DND-41 (cell line): ENCODE measurements at regions not wholly inside any gene's neighbourhood (a gene's known extent, or its start where the extent isn't known, plus 50 kb on each side); places are given as distances from the start of the nearest gene placed in this dataset.

Experiments
- EZH2 ChIP-seq: IDR thresholded peaks from 3 replicates; pipeline ENCODE4 v1.6.1; 2012; ENCODE audit warnings: borderline replicate concordance, low read depth, mild to moderate bottlenecking, moderate library complexity, low read length, inconsistent platforms; ENCODE audit not compliant: severe bottlenecking
- TF ChIP-seq, protein P1 (sequence below): IDR thresholded peaks from 2 replicates; pipeline ENCODE4 v1.5.1; 2012; ENCODE audit warnings: borderline replicate concordance, low read length, moderate library complexity, mild to moderate bottlenecking; ENCODE audit not compliant: poor library complexity, severe bottlenecking; ENCODE audit errors: extremely low read depth

DNA sequence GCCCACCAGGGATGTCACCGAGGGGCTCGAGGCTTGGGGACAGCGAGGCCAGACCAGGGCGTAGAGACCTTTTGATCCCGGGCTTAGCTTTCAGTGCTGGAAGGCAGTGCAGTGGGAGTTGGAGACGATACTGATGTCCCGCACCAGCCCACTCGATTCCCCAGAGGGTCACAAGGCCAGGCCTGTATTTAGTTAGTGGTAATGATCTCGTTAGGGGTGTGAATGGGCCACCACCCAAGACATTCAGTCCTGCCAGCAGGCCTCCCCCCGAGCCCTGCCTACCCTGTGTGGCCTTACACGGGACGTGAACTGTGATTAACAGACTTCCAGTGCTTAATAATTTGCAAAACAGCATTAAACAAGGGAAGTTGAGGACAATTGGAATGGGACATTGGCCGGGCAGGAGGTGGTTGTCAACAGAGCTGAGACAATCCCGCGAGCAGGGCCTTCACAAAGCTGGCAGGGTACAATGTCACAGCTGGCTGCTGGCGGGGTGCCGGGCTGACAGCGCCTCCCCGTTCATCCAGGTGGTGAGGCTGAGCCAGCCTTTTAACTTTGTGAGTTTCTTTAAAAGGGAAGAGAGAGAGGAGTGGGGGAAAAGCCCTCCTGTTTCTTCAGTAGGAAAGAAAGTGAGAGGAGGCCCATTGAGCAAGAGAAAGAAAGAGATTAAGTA, 175.3 kb upstream of the RALGAPA2 start:
- TF ChIP-seq, protein P1, sequence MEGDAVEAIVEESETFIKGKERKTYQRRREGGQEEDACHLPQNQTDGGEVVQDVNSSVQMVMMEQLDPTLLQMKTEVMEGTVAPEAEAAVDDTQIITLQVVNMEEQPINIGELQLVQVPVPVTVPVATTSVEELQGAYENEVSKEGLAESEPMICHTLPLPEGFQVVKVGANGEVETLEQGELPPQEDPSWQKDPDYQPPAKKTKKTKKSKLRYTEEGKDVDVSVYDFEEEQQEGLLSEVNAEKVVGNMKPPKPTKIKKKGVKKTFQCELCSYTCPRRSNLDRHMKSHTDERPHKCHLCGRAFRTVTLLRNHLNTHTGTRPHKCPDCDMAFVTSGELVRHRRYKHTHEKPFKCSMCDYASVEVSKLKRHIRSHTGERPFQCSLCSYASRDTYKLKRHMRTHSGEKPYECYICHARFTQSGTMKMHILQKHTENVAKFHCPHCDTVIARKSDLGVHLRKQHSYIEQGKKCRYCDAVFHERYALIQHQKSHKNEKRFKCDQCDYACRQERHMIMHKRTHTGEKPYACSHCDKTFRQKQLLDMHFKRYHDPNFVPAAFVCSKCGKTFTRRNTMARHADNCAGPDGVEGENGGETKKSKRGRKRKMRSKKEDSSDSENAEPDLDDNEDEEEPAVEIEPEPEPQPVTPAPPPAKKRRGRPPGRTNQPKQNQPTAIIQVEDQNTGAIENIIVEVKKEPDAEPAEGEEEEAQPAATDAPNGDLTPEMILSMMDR: no peak
- TF ChIP-seq EZH2: no peak
